ENCODE measurements at regions not wholly inside any gene's neighbourhood (a gene's known extent, or its start where the extent isn't known, plus 50 kb on each side); places are given as distances from the start of the nearest gene placed in this dataset.

GRCh38 chr1:221888218-221888617 lies 146.3 kb upstream of the DUSP10 start:
- no peak overlapping the region for H3K27ac ChIP-seq
- H3K36me3 ChIP-seq = no peaks in the 10 kb centered on the region
- no peaks in the 10 kb centered on the region for H3K4me1 ChIP-seq (ENCODE audit: control insufficient read depth in 1 of 2, insufficient read depth in 1 of 2, low read depth in 1 of 2, low read length in 1 of 2)
- TF ChIP-seq CTCF (IDR thresholded peaks at IDR 0.05) = no peak
- H3K27me3 ChIP-seq = no peaks in the 10 kb centered on the region
- no peak overlapping the region for H3K4me3 ChIP-seq (ENCODE audit: low read depth in 1 of 2, low read length in 1 of 2)
- H3K9me3 ChIP-seq = no peaks in the 10 kb centered on the region

- no peaks in the 10 kb centered on the region for H3K36me3 ChIP-seq
- no peaks in the 10 kb centered on the region for H3K9me3 ChIP-seq
- H3K27ac ChIP-seq = no peak overlapping the region
- no peak overlapping the region for H3K4me3 ChIP-seq (ENCODE audit: low read depth in 1 of 2, low read length in 1 of 2)
- H3K27me3 ChIP-seq = no peaks in the 10 kb centered on the region
- TF ChIP-seq CTCF (IDR thresholded peaks at IDR 0.05) = no peak
- no peaks in the 10 kb centered on the region for H3K4me1 ChIP-seq (ENCODE audit: control insufficient read depth in 1 of 2, insufficient read depth in 1 of 2, low read depth in 1 of 2, low read length in 1 of 2)
Measured at GRCh38 chr1:221887758-221888157, 145.9 kb upstream of the DUSP10 start.

- Histone ChIP-seq H3K27me3 (no peaks in the 10 kb centered on the region), H3K9me3 (no peaks in the 10 kb centered on the region)
Measured at GRCh38 chr1:221887415-221887746, 145.5 kb upstream of the DUSP10 start.

GRCh38 chr1:221886743-221887414 lies 145.0 kb upstream of the DUSP10 start:
- TF ChIP-seq CTCF (IDR thresholded peaks at IDR 0.05) = no peak
- Histone ChIP-seq H3K9me3 (no peaks in the 10 kb centered on the region), H3K36me3 (no peaks in the 10 kb centered on the region), H3K27ac (no peak overlapping the region), H3K4me3 (ENCODE audit: low read depth in 1 of 2, low read length in 1 of 2) (no peak overlapping the region), H3K4me1 (ENCODE audit: control insufficient read depth in 1 of 2, insufficient read depth in 1 of 2, low read depth in 1 of 2, low read length in 1 of 2) (no peaks in the 10 kb centered on the region), H3K27me3 (no peaks in the 10 kb centered on the region)

More at GRCh38 chr1:221887415-221887746, 145.5 kb upstream of the DUSP10 start:
- TF ChIP-seq CTCF (IDR thresholded peaks at IDR 0.05) = no peak
- Histone ChIP-seq H3K4me1 (ENCODE audit: control insufficient read depth in 1 of 2, insufficient read depth in 1 of 2, low read depth in 1 of 2, low read length in 1 of 2) (no peaks in the 10 kb centered on the region), H3K36me3 (no peaks in the 10 kb centered on the region), H3K4me3 (ENCODE audit: low read depth in 1 of 2, low read length in 1 of 2) (no peak overlapping the region), H3K27ac (no peak overlapping the region)

- Histone ChIP-seq H3K27me3 (no peaks in the 10 kb centered on the region), H3K36me3 (no peaks in the 10 kb centered on the region), H3K4me1 (ENCODE audit: control insufficient read depth in 1 of 2, insufficient read depth in 1 of 2, low read depth in 1 of 2, low read length in 1 of 2) (no peaks in the 10 kb centered on the region), H3K9me3 (no peaks in the 10 kb centered on the region), H3K27ac (no peak overlapping the region), H3K4me3 (ENCODE audit: low read depth in 1 of 2, low read length in 1 of 2) (no peak overlapping the region)
- no peak for TF ChIP-seq CTCF (IDR thresholded peaks at IDR 0.05)
Measured at GRCh38 chr1:221886311-221886710, 144.4 kb upstream of the DUSP10 start.

- H3K36me3 ChIP-seq = no peaks in the 10 kb centered on the region
- no peak for TF ChIP-seq CTCF (IDR thresholded peaks at IDR 0.05)
- H3K27me3 ChIP-seq = no peaks in the 10 kb centered on the region
- no peak overlapping the region for H3K27ac ChIP-seq
- no peak overlapping the region for H3K4me3 ChIP-seq (ENCODE audit: low read depth in 1 of 2, low read length in 1 of 2)
- H3K9me3 ChIP-seq = no peaks in the 10 kb centered on the region
- no peaks in the 10 kb centered on the region for H3K4me1 ChIP-seq (ENCODE audit: control insufficient read depth in 1 of 2, insufficient read depth in 1 of 2, low read depth in 1 of 2, low read length in 1 of 2)
Measured at GRCh38 chr1:221884821-221885220, 142.9 kb upstream of the DUSP10 start.

All from neutrophil (primary cell).